ENCODE measurements at regions not wholly inside any gene's neighbourhood (a gene's known extent, or its start where the extent isn't known, plus 50 kb on each side); places are given as distances from the start of the nearest gene placed in this dataset.

DNA sequence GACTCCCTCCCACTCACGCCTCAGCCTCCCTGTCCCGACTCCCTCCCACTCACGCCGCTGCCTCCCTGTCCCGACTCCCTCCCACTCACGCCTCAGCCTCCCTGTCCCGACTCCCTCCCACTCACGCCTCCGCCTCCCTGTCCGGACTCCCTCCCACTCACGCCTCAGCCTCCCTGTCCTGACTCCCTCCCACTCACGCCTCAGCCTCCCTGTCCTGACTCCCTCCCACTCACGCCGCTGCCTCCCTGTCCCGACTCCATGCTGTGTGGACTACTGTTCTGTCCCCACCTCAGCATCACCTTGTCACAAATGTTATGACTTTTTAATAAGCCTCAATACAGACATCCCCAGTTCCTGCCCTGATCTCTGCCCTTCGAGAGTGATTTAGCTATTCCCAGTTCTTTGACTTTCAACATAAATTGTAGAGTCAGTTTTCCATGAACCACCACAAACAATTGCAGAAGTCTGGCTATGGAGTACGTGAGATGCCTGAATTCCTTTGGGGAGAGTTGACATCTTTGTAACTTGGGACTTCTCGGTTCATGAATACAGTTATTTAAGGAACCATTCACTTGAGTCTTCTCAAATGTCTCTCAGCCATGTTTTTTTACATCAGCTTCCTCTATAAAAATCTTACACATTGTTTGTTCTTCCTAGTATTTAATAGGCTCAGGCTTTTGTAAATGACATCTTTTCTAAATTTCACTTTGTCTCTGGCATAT lies 71.9 kb downstream of the FOXL3 start:
- TF ChIP-seq GATA3 (IDR thresholded peaks at IDR 0.05; ENCODE audit: low read depth, low read length) (no peak), GATA2 (IDR thresholded peaks at IDR 0.05; ENCODE audit: low read depth, low read length) (no peak)
